ENCODE measurements at regions not wholly inside any gene's neighbourhood (a gene's known extent, or its start where the extent isn't known, plus 50 kb on each side); places are given as distances from the start of the nearest gene placed in this dataset.

- TF ChIP-seq, protein P1, sequence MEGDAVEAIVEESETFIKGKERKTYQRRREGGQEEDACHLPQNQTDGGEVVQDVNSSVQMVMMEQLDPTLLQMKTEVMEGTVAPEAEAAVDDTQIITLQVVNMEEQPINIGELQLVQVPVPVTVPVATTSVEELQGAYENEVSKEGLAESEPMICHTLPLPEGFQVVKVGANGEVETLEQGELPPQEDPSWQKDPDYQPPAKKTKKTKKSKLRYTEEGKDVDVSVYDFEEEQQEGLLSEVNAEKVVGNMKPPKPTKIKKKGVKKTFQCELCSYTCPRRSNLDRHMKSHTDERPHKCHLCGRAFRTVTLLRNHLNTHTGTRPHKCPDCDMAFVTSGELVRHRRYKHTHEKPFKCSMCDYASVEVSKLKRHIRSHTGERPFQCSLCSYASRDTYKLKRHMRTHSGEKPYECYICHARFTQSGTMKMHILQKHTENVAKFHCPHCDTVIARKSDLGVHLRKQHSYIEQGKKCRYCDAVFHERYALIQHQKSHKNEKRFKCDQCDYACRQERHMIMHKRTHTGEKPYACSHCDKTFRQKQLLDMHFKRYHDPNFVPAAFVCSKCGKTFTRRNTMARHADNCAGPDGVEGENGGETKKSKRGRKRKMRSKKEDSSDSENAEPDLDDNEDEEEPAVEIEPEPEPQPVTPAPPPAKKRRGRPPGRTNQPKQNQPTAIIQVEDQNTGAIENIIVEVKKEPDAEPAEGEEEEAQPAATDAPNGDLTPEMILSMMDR (IDR thresholded peaks at IDR 0.05) = peak; percentile 41 to 68 (median 67)
- TF ChIP-seq POLR2A (IDR thresholded peaks at IDR 0.05) = no peak
Observed at GRCh38 chr6:128725271-128726233, 157.4 kb upstream of the LAMA2 start.

All from right lobe of liver (tissue), 4 donors.